Liver (tissue), 3 donors: ENCODE measurements at regions not wholly inside any gene's neighbourhood (a gene's known extent, or its start where the extent isn't known, plus 50 kb on each side); places are given as distances from the start of the nearest gene placed in this dataset.

Source experiments
- CTCF ChIP-seq: fragments of 150-350 bp; IDR thresholded peaks from 2 replicates; pipeline ENCODE4 v1.5.1; 2017; ENCODE audit warnings: improper control_type of control experiment, low read depth, low read length; ENCODE audit not compliant: missing input control
- MAX ChIP-seq: IDR thresholded peaks from 2 replicates; pipeline ENCODE4 v1.6.1; 2016; ENCODE audit warnings: antibody characterized with exemption
- NR2F2 ChIP-seq: IDR thresholded peaks from 2 replicates; pipeline ENCODE4 v1.6.1; 2016; ENCODE audit warnings: antibody characterized with exemption
- YY1 ChIP-seq: IDR thresholded peaks from 2 replicates; pipeline ENCODE4 v1.6.1; 2016; ENCODE audit warnings: antibody characterized with exemption, mild to moderate bottlenecking
- TF ChIP-seq, protein P1 (sequence below): IDR thresholded peaks from 2 replicates; pipeline ENCODE4 v1.6.1; 2016; ENCODE audit warnings: antibody characterized with exemption, mild to moderate bottlenecking
- donor health status: healthy.
- donor health status: healthy.

DNA sequence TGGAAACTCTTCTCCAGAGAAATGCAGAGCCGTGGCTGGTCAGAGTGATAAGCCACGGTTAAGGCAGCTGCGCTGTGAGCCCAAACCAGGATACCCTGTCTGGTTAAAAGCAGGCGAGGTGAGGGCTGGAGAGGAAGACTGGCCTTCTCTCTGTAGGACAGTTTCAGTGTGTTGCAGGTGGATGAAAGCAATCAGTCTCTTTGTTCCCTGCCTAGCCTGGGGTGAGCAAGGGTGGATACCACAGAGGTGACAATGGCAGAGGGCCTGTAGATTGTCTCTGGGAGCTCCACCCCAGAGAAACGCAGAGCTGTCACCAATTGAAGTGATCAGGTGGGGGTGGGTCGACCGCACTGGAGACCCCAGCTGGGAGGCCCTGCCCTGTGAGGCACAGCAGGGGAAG lies 621.9 kb downstream of the LRFN5 start:
- TF ChIP-seq CTCF (no peak), YY1 (no peak), NR2F2 (no peak), MAX (no peak)
- TF ChIP-seq, protein P1, sequence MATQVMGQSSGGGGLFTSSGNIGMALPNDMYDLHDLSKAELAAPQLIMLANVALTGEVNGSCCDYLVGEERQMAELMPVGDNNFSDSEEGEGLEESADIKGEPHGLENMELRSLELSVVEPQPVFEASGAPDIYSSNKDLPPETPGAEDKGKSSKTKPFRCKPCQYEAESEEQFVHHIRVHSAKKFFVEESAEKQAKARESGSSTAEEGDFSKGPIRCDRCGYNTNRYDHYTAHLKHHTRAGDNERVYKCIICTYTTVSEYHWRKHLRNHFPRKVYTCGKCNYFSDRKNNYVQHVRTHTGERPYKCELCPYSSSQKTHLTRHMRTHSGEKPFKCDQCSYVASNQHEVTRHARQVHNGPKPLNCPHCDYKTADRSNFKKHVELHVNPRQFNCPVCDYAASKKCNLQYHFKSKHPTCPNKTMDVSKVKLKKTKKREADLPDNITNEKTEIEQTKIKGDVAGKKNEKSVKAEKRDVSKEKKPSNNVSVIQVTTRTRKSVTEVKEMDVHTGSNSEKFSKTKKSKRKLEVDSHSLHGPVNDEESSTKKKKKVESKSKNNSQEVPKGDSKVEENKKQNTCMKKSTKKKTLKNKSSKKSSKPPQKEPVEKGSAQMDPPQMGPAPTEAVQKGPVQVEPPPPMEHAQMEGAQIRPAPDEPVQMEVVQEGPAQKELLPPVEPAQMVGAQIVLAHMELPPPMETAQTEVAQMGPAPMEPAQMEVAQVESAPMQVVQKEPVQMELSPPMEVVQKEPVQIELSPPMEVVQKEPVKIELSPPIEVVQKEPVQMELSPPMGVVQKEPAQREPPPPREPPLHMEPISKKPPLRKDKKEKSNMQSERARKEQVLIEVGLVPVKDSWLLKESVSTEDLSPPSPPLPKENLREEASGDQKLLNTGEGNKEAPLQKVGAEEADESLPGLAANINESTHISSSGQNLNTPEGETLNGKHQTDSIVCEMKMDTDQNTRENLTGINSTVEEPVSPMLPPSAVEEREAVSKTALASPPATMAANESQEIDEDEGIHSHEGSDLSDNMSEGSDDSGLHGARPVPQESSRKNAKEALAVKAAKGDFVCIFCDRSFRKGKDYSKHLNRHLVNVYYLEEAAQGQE = no peak
